H1 (cell line): ENCODE measurements at regions not wholly inside any gene's neighbourhood (a gene's known extent, or its start where the extent isn't known, plus 50 kb on each side); places are given as distances from the start of the nearest gene placed in this dataset.

ENCODE experiments used
- CTCF ChIA-PET: fragments of 300-600 bp; sonication (Branson Sonifier 250); formaldehyde crosslinking; loops from one replicate; lab custom pipeline; 2021; ENCODE audit not compliant: partially characterized antibody; lab: Charles Lee
- POLR2A ChIA-PET: fragments of 300-600 bp; sonication (Branson Sonifier 250); formaldehyde crosslinking; loops from one replicate; lab custom pipeline; 2021; ENCODE audit warnings: inconsistent platforms; ENCODE audit not compliant: partially characterized antibody; lab: Charles Lee
- DNase-seq, 2 experiments: peaks; one replicate each; pipeline versions ENCODE4 v3.0.0 to v3.0.0-alpha.2; 2010 to 2022; ENCODE audit warnings: low spot score in 2 of 2, low read depth in 1 of 2, mixed read lengths in 1 of 2
- FAIRE-seq: peaks from 2 replicates; lab custom pipeline; 2011; peaks lifted over from hg19 to GRCh38; lab: Jason Lieb, UNC
- H2AFZ ChIP-seq: 2 replicates; pipeline ENCODE4 v1.8.1; 2012; ENCODE audit warnings: low read length, inconsistent platforms
- H2AK5ac ChIP-seq: 2 replicates; pipeline ENCODE4 v1.6.1; 2013; ENCODE audit warnings: low read depth, low read length
- H2BK120ac ChIP-seq: replicated peaks from 2 replicates; pipeline ENCODE3; 2013; ENCODE audit warnings: low read depth, low read length, inconsistent platforms
- H2BK12ac ChIP-seq: 2 replicates; pipeline ENCODE4 v1.6.1; 2013; ENCODE audit warnings: low read depth, low read length
- H2BK15ac ChIP-seq: 2 replicates; pipeline ENCODE4 v1.6.1; 2013; ENCODE audit warnings: low read length
- H2BK20ac ChIP-seq: 2 replicates; pipeline ENCODE4 v1.6.1; 2013; ENCODE audit warnings: low read length
- H2BK5ac ChIP-seq: 2 replicates; pipeline ENCODE4 v1.6.1; 2013; ENCODE audit warnings: low read depth, low read length
- H3K14ac ChIP-seq: 2 replicates; pipeline ENCODE4 v1.6.1; 2013; ENCODE audit warnings: inconsistent platforms; ENCODE audit not compliant: insufficient read length
- H3K18ac ChIP-seq: 2 replicates; pipeline ENCODE4 v1.6.1; 2013; ENCODE audit warnings: low read length; ENCODE audit errors: extremely low read depth
- H3K23ac ChIP-seq: 2 replicates; pipeline ENCODE4 v1.6.1; 2013; ENCODE audit warnings: inconsistent platforms; ENCODE audit not compliant: insufficient read length
- H3K23me2 ChIP-seq: 2 replicates; pipeline ENCODE4 v1.6.1; 2013; ENCODE audit warnings: low read depth, low read length
- H3K27ac ChIP-seq: 2 replicates; pipeline ENCODE4 v1.6.1; 2011; ENCODE audit warnings: low read depth, low read length, inconsistent platforms
- H3K27me3 ChIP-seq, 4 experiments: replicated peaks in 1 of 4; 1 replicate in 1 of 4; 2 replicates in 3 of 4; pipeline versions ENCODE4 v1.6.1 to v1.8.1; 2011 to 2013; ENCODE audit warnings: low read length in 3 of 4, mild to moderate bottlenecking in 3 of 4, inconsistent platforms in 2 of 4, mixed read lengths in 2 of 4, moderate library complexity in 1 of 4; ENCODE audit not compliant: control insufficient read depth in 3 of 4, insufficient read depth in 3 of 4; ENCODE audit errors: extremely low read depth in 1 of 4
- H3K36me3 ChIP-seq, 4 experiments: 2 replicates each; pipeline versions ENCODE4 v1.6.1 to v1.8.1; 2011 to 2013; ENCODE audit warnings: mild to moderate bottlenecking in 4 of 4, low read length in 3 of 4, moderate library complexity in 2 of 4, control low read depth in 1 of 4, inconsistent platforms in 1 of 4; ENCODE audit not compliant: insufficient read depth in 4 of 4, control insufficient read depth in 2 of 4
- H3K4ac ChIP-seq: replicated peaks from 2 replicates; pipeline ENCODE3; 2013; ENCODE audit warnings: low read length, low read depth, mixed read lengths, inconsistent platforms; ENCODE audit not compliant: insufficient read length
- H3K4me1 ChIP-seq, 4 experiments: replicated peaks in 1 of 4; 1 replicate in 1 of 4; 2 replicates in 3 of 4; pipeline versions ENCODE4 v1.6.1 to v1.8.1; 2011 to 2013; ENCODE audit warnings: low read length in 3 of 4, inconsistent platforms in 2 of 4, mixed read lengths in 1 of 4; ENCODE audit not compliant: insufficient read depth in 4 of 4, control insufficient read depth in 3 of 4
- H3K4me2 ChIP-seq, 2 experiments: 2 replicates each; pipeline versions ENCODE4 v1.6.1 to v1.8.1; 2011 to 2013; ENCODE audit warnings: low read depth in 2 of 2, low read length in 2 of 2, control low read depth in 1 of 2, inconsistent platforms in 1 of 2, mild to moderate bottlenecking in 1 of 2; ENCODE audit not compliant: insufficient read depth in 1 of 2
- H3K4me3 ChIP-seq, 4 experiments: fragments of 200-600, 300-600 bp in 1 of 4; sonication (generic), shearing (Covaris generic), sonication (Bioruptor Twin) in 1 of 4; 2 replicates each; pipeline versions ENCODE4 v1.5.1 to v1.8.1; 2011 to 2016; ENCODE audit warnings: low read length in 4 of 4, low read depth in 3 of 4, control low read depth in 2 of 4, inconsistent platforms in 2 of 4, mild to moderate bottlenecking in 2 of 4, mixed read lengths in 1 of 4, moderate library complexity in 1 of 4; ENCODE audit not compliant: insufficient read depth in 2 of 4; ENCODE audit errors: extremely low read depth in 1 of 4
- H3K56ac ChIP-seq: replicated peaks from 2 replicates; pipeline ENCODE3; 2013; ENCODE audit warnings: low read depth, mild to moderate bottlenecking, mixed read lengths, low read length, inconsistent platforms; ENCODE audit not compliant: insufficient read length
- H3K79me1 ChIP-seq: 2 replicates; pipeline ENCODE4 v1.6.1; 2013; ENCODE audit warnings: low read depth, low read length, control low read depth
- H3K79me2 ChIP-seq, 2 experiments: 2 replicates each; pipeline versions ENCODE4 v1.6.1 to v1.8.1; 2012 to 2013; ENCODE audit warnings: low read length in 2 of 2, mild to moderate bottlenecking in 2 of 2, inconsistent platforms in 1 of 2; ENCODE audit not compliant: insufficient read depth in 2 of 2, control insufficient read depth in 1 of 2
- H3K9ac ChIP-seq, 4 experiments: replicated peaks in 1 of 4; 1 replicate in 1 of 4; 2 replicates in 3 of 4; pipeline versions ENCODE4 v1.6.1 to v1.8.1; 2011 to 2013; ENCODE audit warnings: low read depth in 3 of 4, low read length in 3 of 4, control low read depth in 2 of 4, mild to moderate bottlenecking in 2 of 4, moderate library complexity in 2 of 4, inconsistent platforms in 1 of 4; ENCODE audit errors: extremely low read depth in 1 of 4
- H3K9me3 ChIP-seq, 2 experiments: 2 replicates each; pipeline versions ENCODE4 v1.6.1 to v1.8.1; 2012 to 2013; ENCODE audit warnings: mild to moderate bottlenecking in 2 of 2, moderate library complexity in 2 of 2, control low read depth in 1 of 2, inconsistent platforms in 1 of 2, low read depth in 1 of 2, low read length in 1 of 2, mixed read lengths in 1 of 2; ENCODE audit not compliant: insufficient read depth in 2 of 2
- H4K20me1 ChIP-seq, 2 experiments: replicated peaks in 1 of 2; 2 replicates each; pipeline versions ENCODE3 to v1.8.1; 2011 to 2013; ENCODE audit warnings: inconsistent platforms in 2 of 2, low read length in 2 of 2, mild to moderate bottlenecking in 1 of 2; ENCODE audit not compliant: insufficient read depth in 2 of 2, control insufficient read depth in 1 of 2
- H4K5ac ChIP-seq: 2 replicates; pipeline ENCODE4 v1.6.1; 2013; ENCODE audit warnings: low read length, low read depth, mixed read lengths, inconsistent platforms; ENCODE audit not compliant: insufficient read length
- H4K8ac ChIP-seq: 2 replicates; pipeline ENCODE4 v1.8.0; 2013; ENCODE audit warnings: mild to moderate bottlenecking, moderate library complexity, low read length, inconsistent platforms; ENCODE audit not compliant: insufficient read depth; ENCODE audit errors: extremely low read depth
- H4K91ac ChIP-seq: replicated peaks from 2 replicates; pipeline ENCODE3; 2013; ENCODE audit warnings: low read length, mixed read lengths, inconsistent platforms; ENCODE audit not compliant: insufficient read length
- BCL11A ChIP-seq, 2 experiments: IDR thresholded peaks; one replicate each; pipeline ENCODE4 v1.6.1; 2011; ENCODE audit warnings: low read depth in 2 of 2, low read length in 2 of 2, mild to moderate bottlenecking in 2 of 2
- BRCA1 ChIP-seq: IDR thresholded peaks from 2 replicates; pipeline ENCODE4 v1.6.1; 2012; ENCODE audit warnings: low read depth, low read length, improper control_type of control experiment
- KDM1A ChIP-seq: fragments of 200-600, 300-600 bp; sonication (generic); IDR thresholded peaks from 2 replicates; pipeline ENCODE4 v1.7.1; 2016; ENCODE audit warnings: mild to moderate bottlenecking, low read length, borderline replicate concordance
- POU5F1 ChIP-seq: IDR thresholded peaks from 2 replicates; pipeline ENCODE4 v1.6.1; 2011; ENCODE audit warnings: low read depth, mild to moderate bottlenecking, low read length, moderate library complexity
- SAP30 ChIP-seq: fragments of 300-600 bp; sonication (generic); IDR thresholded peaks from 2 replicates; pipeline ENCODE4 v1.7.1; 2012; ENCODE audit warnings: low read length, moderate library complexity, mild to moderate bottlenecking, inconsistent platforms; ENCODE audit not compliant: insufficient read depth, insufficient replicate concordance
- SIN3A ChIP-seq, 2 experiments: IDR thresholded peaks in 1 of 2; conservative IDR thresholded peaks in 1 of 2; 2 replicates each; pipeline ENCODE4 v1.6.1; 2011 to 2012; ENCODE audit warnings: low read length in 2 of 2, improper control_type of control experiment in 1 of 2, low read depth in 1 of 2, mild to moderate bottlenecking in 1 of 2
- WGBS, 2 experiments: shearing (Covaris generic) in 1 of 2; methylation state at CpG; one replicate each; pipeline versions ENCODE4 v1.1.6 to v1.1.7; 2013 to 2015; ENCODE audit warnings: low lambda C conversion rate in 2 of 2, mixed read lengths in 2 of 2, inconsistent platforms in 1 of 2, low coverage in 1 of 2, missing lambda C conversion rate in 1 of 2; ENCODE audit not compliant: insufficient replicate concordance in 2 of 2, insufficient coverage in 1 of 2, insufficient read length in 1 of 2; ENCODE audit errors: extremely low coverage in 1 of 2, missing lambda C conversion rate in 1 of 2; 5-methylcytosine and 5-hydroxymethylcytosine counted together

GRCh38 chrX:140440876-140441275 is 64.0 kb downstream of the SOX3 start:
- H3K4me2 ChIP-seq = no peak overlapping the region; a peak in 1 of 4 replicates
- H4K5ac ChIP-seq = no peak overlapping the region
- H3K27me3 ChIP-seq = no peaks in the 10 kb centered on the region
- no peak overlapping the region for H2BK20ac ChIP-seq
- H3K9ac ChIP-seq = no peak overlapping the region
- H2AFZ ChIP-seq = peak overlapping the region; percentile 95; the same call in 1 of the 2 replicates
- no peak overlapping the region for H3K4me3 ChIP-seq
- FAIRE-seq (peak; percentile 90), DNase-seq (no peak)
- no peak overlapping the region for H3K4ac ChIP-seq
- no peak overlapping the region for H3K56ac ChIP-seq
- H4K91ac ChIP-seq = no peak overlapping the region
- WGBS, 2 experiments = 36% methylated on average over 8 of the region's 8 CpGs; no CpG with 5 or more reads in 1 of the 2 experiments
- H4K8ac ChIP-seq = no peak overlapping the region
- no peaks in the 10 kb centered on the region for H3K36me3 ChIP-seq
- H3K79me2 ChIP-seq = no peaks in the 10 kb centered on the region
- H3K18ac ChIP-seq = no peak overlapping the region
- H4K20me1 ChIP-seq = no peaks in the 10 kb centered on the region
- H3K23me2 ChIP-seq = no peaks in the 10 kb centered on the region
- no peak overlapping the region for H3K14ac ChIP-seq
- H2AK5ac ChIP-seq = no peak overlapping the region
- H2BK15ac ChIP-seq = no peak overlapping the region
- H3K4me1 ChIP-seq = peaks cover 0 to 10% (median 3%) of the 10 kb centered on the region in 4 experiments; a peak in 4 of 7 replicates
- no peaks in the 10 kb centered on the region for H3K9me3 ChIP-seq
- no peaks in the 10 kb centered on the region for H3K79me1 ChIP-seq
- H3K27ac ChIP-seq = no peak overlapping the region
- H3K23ac ChIP-seq = no peak overlapping the region
- no peak overlapping the region for H2BK120ac ChIP-seq
- ChIA-PET POLR2A (interaction anchor here (0.6 to 1.7 kb wide), 4 partner anchors 12 to 96 kb away, joined by 3 to 4 read pairs (median 3); no protein-coding TSS in a partner anchor), CTCF (no interaction called here)
- no peak overlapping the region for H2BK5ac ChIP-seq
- no peak overlapping the region for H2BK12ac ChIP-seq
- TF ChIP-seq SAP30 (no peak), BRCA1 (no peak), SIN3A (conservative IDR thresholded peaks at IDR 0.05 in 1 of 2, IDR thresholded peaks at IDR 0.05 in 1 of 2; ENCODE audit: low read depth in 1 of 2, low read length in 2 of 2) (no peak), KDM1A (no peak), POU5F1 (no peak), BCL11A (IDR thresholded peaks at IDR 0.05; ENCODE audit: low read depth in 2 of 2, low read length in 2 of 2) (no peak)
